ENCODE measurements at regions not wholly inside any gene's neighbourhood (a gene's known extent, or its start where the extent isn't known, plus 50 kb on each side); places are given as distances from the start of the nearest gene placed in this dataset.

GRCh38 chr10:71040343-71040742 lies 152.0 kb upstream of the PCBD1 start:
- intact Hi-C loops (cut with micrococcal nuclease) (no loop called here), in situ Hi-C loops (cut with MboI) (no loop called here)
- ATAC-seq: no peak
- ChIA-PET CTCF (ENCODE audit: low intra/inter-chr PET ratio) (no interaction called here), POLR2A (interaction anchor here (0.8 to 1.0 kb wide), 2 partner anchors 13 to 18 kb away, joined by 3 read pairs; no protein-coding TSS in a partner anchor)
- Histone ChIP-seq H3K9ac (ENCODE audit: insufficient read depth in 1 of 2, low read depth in 2 of 2, low read length in 2 of 2) (no peak overlapping the region), H2AFZ (ENCODE audit: low read depth, low read length) (no peak overlapping the region), H3K27me3 (ENCODE audit: control insufficient read depth in 2 of 2, insufficient read depth in 2 of 2, low read length in 2 of 2) (peaks cover 9 to 57% of the 10 kb centered on the region in 2 experiments; a peak in 4 of 5 replicates), H3K4me3 (no peak overlapping the region), H3K79me2 (ENCODE audit: control insufficient read depth, insufficient read depth, low read length) (no peaks in the 10 kb centered on the region), H3K9me3 (replicated peaks; ENCODE audit: control insufficient read depth, insufficient read depth, low read depth, low read length) (no peaks in the 10 kb centered on the region), H3K4me1 (replicated peaks in 1 of 2; ENCODE audit: control insufficient read depth in 2 of 2, insufficient read depth in 2 of 2, low read length in 2 of 2) (no peaks in the 10 kb centered on the region; a peak in 2 of 5 replicates), H3K9me1 (ENCODE audit: control insufficient read depth, insufficient read depth, low read length) (no peaks in the 10 kb centered on the region), H3K27ac (ENCODE audit: extremely low read depth, low read depth, low read length) (no peak overlapping the region), H3K4me2 (ENCODE audit: insufficient read depth, low read length) (no peak overlapping the region), H3K36me3 (ENCODE audit: control insufficient read depth, insufficient read depth, low read length) (no peaks in the 10 kb centered on the region), H4K20me1 (replicated peaks; ENCODE audit: control insufficient read depth, insufficient read depth, low read length) (peaks cover 6% of the 10 kb centered on the region)
- FAIRE-seq: no peak
- TF ChIP-seq NR3C1 (CRISPR knock-in tag; IDR thresholded peaks at IDR 0.05): no peak
- TF ChIP-seq KLF16 (IDR thresholded peaks at IDR 0.05): no peak
- TF ChIP-seq DMBX1 (CRISPR knock-in tag; IDR thresholded peaks at IDR 0.05; ENCODE audit: borderline replicate concordance): no peak
- no peak for TF ChIP-seq FOXM1 (IDR thresholded peaks at IDR 0.05; ENCODE audit: low read depth)
- no peak for TF ChIP-seq FOXM1 (CRISPR knock-in tag; IDR thresholded peaks at IDR 0.05; ENCODE audit: low read depth)
- TF ChIP-seq RBM17 (IDR thresholded peaks at IDR 0.05; ENCODE audit: borderline replicate concordance, low read depth, low read length): no peak
- no peak for TF ChIP-seq CGGBP1 (CRISPR knock-in tag; IDR thresholded peaks at IDR 0.05)
- TF ChIP-seq KLF10 (CRISPR knock-in tag; IDR thresholded peaks at IDR 0.05): no peak
- TF ChIP-seq BRF2 (IDR thresholded peaks at IDR 0.05; ENCODE audit: borderline replicate concordance, insufficient read depth, insufficient read length): no peak
- TF ChIP-seq NEUROD1 (IDR thresholded peaks at IDR 0.05; ENCODE audit: borderline replicate concordance, low read depth, low read length, partially characterized antibody): no peak
- no peak for TF ChIP-seq MLLT1 (IDR thresholded peaks at IDR 0.05)
- no peak for TF ChIP-seq CTCFL (IDR thresholded peaks at IDR 0.05; ENCODE audit: borderline replicate concordance, insufficient read depth, low read depth, low read length, poor library complexity, severe bottlenecking)
- no peak for TF ChIP-seq DPF2 (IDR thresholded peaks at IDR 0.05)
- TF ChIP-seq ZNF785 (CRISPR knock-in tag; IDR thresholded peaks at IDR 0.05): no peak
- no peak for TF ChIP-seq ZNF75A (CRISPR knock-in tag; IDR thresholded peaks at IDR 0.05)
- no peak for TF ChIP-seq ASH1L (IDR thresholded peaks at IDR 0.05; ENCODE audit: borderline replicate concordance, low read depth, partially characterized antibody)
- TF ChIP-seq TFE3 (CRISPR knock-in tag; IDR thresholded peaks at IDR 0.05): no peak
- BruUV-seq (replicated peaks): no TSS peak
- no peak for DNase-seq (ENCODE audit: extremely low read depth in 1 of 4, low spot score in 3 of 4)
- 2% methylated on average over 4 of the region's 4 CpGs for WGBS (ENCODE audit: insufficient coverage, low coverage, missing lambda C conversion rate)

All from K562 (cell line).